HuH-7.5 (cell line): ENCODE measurements at regions not wholly inside any gene's neighbourhood (a gene's known extent, or its start where the extent isn't known, plus 50 kb on each side); places are given as distances from the start of the nearest gene placed in this dataset.
"Not testable (repeated sequence)": the region's sequence is repeated elsewhere in the genome, so short reads cannot be mapped to it uniquely, and the experiment has no call there.

Experiments
- DNase-seq: peaks from one replicate; pipeline ENCODE4 v3.0.0; 2011; ENCODE audit warnings: low spot score

DNA sequence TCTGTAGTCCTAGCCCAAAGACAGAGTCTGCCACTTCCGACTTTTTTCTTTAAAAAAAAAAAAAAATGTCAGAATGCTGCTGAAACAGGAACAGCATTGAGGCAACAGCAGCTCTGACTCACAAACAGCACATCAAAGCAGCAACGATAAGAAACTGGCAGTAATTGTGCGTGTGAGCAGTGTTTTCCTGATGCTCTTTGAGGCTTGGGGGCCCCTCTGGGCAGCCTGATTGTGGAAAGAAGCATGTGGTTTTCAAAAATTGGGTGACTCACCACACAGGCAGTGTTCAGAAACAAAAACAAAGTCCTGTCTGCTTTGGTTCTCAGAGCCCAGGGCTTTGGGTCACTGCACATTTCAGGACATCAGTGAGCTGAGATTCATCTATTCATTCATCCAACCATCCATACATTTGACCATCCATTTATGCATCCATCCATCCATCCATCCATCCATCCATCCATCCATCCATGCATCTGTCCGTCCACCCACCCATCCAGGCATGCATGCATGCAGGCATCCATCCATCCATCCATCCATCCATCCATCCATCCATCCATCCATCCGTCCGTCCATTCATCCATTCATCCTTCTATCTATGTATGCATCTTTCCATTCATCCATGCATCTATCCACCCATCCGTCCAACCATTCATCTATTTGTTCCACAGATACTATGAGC, 308.4 kb downstream of the RPLP1 start:
- DNase-seq: no peak

DNA sequence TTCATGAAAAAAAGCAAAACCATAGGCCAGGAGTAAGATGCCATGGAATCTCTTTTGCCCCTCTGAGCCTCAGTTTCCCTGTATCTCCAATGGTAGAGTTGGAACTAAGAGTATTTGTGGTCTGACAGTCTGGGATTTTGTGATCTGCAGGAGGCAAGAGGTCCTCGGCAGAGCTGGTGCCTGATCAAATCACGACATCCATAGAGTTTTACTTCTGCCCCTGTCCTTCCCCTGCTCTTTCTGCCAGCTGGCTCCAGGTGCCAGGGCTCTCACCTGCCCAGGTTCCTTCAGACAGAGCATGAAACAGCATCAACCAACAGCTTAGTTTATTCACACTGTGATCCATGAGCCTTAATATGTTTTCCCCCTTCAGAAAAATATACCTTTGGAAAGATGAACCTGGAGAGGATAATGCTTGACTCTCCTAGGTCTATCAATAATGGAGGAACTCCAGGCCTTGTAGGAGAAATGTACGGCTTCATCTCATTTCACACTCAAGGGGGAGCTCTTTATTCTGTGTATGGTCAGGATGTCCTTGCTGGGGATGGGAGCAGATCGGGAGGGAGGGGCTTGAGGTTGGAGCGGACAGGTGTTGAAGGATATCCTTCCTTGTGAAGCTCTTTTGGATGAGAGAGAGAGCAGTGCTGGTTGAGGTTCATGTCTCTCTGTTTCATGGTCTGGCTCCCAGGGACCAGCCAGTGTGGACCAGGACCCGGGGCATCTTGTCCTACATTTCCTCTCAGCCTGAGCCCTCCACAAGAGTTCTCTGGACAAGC, 309.9 kb downstream of the RPLP1 start:
- peak; percentile 28 for DNase-seq

DNA sequence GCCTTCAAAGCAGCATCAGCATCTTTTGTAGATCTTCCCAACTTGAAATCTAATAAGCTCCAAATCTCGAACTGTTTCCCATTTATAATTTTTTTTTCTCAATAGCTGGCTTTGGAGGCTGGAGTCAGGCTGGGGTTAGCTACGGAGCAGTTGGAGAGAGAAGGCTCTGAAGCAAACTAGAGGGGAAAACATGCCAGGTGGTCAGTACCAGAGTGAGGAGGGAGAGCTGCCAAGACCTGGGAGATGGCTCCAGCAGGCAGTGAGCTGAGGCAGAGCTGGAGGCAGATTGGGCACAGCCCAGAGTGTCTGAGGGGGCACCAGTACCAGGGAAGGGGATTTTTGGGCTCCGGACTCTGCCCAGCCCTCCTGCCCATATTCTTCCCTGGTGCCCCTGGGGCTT, 311.2 kb downstream of the RPLP1 start:
- DNase-seq: no peak

DNA sequence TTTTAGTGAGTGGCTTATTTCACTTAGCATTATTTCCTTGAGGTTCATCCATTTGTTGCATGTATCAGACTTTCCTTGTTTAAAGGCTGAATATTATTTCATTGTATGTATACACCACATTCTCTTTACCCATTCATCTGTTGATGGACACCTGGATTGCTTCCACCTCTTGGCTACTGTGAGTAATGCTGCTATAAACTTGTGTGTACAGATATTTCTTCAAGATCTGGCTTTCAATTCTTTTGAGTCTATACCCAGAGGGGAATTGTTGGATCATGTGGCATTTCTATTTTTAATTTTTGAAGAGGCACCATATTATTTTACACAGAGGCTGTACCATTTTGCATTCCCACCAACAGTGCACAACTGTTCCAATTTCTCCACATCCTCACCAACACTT, 313.5 kb downstream of the RPLP1 start:
- DNase-seq: no peak

DNA sequence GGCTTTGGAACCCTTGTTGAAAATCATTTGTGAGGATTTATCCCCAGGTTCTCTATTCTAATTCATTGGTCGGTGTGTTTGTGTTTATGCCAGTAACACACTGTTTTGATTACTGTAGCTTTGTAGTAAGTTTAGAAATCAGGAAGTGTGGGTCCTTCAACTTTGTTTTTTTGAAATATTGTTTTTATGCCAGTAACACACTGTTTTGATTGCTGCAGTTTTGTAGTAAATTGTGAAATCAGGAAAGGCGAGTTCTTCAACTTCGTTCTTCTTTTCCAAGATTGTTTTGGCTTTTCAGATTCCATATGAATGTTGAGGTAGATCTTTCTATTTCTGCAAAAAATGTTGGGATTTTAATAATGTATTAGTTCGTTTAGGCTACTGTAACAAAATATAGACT, 314.6 kb downstream of the RPLP1 start:
- DNase-seq: no peak

DNA sequence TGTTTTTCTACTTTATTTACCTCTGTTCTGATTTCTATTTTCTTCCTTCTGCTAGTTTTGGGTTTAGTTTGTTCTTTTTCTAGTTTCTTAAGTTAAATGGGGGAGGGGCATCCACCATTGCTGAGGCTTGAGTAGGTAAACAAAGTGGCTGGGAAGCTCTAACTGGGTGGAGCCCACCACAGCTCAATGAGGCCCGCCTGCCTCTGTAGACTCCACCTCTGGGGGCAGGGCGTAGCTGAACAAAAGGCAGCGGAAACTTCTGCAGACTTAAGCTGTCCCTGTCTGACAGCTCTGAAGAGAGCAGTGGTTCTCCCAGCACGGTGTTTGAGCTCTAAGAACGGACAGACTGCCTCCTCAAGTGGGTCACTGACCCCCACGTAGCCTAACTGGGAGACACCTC, 316.7 kb downstream of the RPLP1 start:
- DNase-seq: not testable (repeated sequence)

DNA sequence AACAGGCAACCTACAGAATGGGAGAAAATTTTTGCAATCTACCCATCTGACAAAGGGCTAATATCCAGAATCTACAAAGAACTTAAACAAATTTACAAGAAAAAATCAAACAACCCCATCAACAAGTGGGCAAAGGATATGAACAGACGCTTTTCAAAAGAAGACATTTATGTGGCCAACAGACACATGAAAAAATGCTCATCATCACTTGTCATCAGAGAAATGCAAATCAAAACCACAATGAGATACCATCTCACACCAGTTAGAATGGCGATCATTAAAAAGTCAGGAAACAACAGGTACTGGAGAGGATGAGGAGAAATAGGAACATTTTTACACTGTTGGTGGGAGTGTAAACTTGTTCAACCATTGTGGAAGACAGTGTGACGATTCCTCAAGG, 321.6 kb downstream of the RPLP1 start:
- not testable (repeated sequence) for DNase-seq

DNA sequence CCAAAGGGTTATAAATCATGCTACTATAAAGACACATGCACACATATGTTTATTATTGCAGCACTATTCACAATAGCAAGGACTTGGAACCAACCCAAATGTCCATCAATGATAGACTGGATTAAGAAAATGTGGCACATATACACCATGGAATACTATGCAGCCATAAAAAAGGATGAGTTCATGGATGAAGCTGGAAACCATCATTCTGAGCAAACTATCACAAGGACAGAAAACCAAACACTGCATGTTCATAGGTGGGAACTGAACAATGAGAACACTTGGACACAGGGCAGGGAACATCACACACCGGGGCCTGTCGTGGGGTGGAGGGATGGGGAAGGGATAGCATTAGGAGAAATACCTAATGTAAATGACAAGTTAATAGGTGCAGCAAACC, 322.1 kb downstream of the RPLP1 start:
- not testable (repeated sequence) for DNase-seq

DNA sequence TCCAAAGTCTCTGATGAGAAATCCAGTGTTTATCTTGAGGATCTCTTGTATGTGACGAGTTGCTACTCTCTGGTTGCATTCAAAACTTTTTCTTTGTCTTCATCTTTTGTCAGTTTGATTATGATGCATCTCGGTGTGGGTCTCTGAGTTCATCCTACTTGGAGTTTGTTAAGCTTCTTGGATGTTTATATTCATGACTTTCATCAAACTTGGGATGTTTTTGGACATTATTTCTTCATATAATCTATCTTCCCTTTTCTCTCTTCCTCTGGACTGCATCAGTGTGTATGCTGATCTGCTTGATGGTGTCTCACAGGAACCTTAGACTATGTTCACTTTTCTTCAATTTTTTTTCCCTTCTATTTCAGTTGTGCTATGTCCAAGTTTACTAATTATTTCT, 320.4 kb downstream of the TLE3 start:
- no peak for DNase-seq

DNA sequence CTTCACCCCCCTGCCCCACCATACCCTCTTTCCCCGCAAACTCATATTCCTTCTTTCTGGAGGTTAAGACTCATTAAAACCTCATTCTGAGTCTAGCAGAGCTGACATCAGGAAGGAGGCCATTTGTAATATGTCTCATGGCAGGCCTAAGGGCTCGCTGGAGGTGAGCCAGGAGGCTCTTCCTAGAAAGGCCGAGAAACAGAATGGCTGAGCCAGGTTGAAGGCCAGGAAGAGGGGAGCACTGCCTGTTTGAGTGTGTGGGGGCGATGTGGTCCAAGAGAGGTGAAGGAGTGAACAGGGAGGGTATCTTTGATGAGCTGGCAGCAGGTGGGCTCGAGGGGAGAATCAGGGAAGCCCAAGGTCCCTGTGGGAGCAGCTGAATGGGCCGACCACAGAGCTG, 317.3 kb downstream of the TLE3 start:
- no peak for DNase-seq

DNA sequence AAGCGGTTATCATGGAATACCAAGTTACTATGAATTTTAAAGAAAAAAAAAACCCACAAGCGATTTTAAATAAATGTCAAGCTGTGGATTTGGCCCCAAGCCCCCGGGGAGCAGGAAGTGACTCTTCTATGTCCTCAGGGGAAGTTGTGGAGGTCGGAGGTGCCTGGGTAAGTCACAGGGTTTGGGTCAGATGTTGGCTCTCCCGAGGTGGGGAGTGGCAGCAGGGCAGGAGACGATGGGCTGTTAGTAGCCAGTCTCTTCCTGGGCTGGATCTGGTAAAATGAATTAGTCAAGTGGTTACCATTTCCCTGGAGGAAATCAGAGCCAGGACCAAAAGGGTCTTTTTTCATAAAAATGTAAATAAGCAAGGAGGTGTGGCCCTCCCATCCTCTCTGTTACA, 316.7 kb downstream of the TLE3 start:
- no peak for DNase-seq

DNA sequence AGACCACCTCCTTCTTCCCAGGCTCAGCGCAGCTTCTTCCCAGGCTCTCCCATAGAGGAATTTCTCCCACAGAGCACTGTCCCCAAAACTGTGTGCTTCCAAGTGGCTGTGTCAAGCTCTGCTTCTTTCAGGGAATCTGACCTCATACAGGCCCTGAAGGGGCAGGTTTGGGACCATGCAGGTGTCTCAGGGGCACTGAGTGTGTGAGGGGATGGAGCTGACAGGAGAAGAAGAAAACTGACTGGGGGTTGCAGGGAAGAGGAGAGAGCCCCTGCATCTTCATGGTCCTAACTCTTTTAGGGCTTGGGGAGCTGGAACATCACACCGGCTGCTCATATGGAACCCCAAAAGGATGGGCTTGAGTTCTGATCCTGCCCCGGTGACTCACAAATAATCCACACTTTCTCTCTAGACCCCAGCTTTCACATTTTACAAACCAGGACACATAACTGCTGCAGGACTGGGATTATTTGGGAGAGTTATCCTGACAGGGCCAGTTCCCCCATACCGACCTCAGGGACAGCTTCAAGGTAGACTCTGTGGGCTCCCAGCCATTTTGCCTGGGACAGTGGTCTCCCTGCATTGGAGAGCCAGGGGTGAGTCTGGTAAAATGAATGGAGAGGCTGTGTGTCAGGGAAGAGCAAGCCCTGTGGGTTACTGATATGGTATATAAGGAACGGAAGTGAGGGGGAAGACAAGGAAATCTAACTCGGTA, 316.1 kb downstream of the TLE3 start:
- no peak for DNase-seq

DNA sequence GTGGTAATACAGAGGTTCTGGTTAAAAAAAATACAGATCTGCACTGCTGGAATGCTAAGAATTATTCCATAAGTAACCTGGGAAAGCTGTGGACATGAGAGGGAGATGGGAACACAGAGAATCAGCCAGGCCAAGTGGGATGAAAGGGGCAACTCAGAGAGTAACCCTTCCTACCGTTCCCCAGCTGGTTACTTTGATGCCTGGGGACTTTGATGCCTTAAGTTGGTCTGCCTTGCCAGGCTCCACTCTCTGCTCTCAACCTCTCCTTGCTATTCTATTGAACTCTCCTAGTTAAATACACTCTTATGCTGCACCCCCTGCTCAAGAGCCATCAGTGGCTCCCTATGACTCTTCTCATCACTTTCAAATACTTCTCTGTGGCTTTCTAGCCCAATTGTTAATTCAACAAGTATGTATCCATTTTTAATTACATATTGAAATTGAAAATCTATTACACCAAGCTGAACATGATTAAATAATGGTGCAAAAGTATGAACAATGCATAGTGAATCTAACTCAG, 315.5 kb downstream of the TLE3 start:
- no peak for DNase-seq

DNA sequence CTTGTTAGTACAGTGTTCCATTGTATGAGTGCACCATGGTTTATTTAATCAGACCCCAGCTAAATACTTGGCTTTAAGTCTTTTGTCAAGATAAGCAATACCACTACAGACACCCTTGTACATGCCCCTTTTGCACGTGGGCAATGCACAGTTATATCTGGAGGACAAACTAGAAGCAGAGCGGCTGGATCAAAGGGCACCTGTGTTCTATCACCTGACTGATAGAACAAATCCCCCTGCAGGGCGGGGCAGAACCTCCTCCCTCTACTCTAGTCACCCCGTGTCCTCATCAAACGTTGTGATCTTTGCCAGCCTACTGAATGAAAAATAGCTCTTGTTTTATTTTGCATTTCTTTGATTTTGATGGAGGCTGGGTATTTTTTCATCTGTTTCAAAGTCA, 314.9 kb downstream of the TLE3 start:
- DNase-seq: no peak

DNA sequence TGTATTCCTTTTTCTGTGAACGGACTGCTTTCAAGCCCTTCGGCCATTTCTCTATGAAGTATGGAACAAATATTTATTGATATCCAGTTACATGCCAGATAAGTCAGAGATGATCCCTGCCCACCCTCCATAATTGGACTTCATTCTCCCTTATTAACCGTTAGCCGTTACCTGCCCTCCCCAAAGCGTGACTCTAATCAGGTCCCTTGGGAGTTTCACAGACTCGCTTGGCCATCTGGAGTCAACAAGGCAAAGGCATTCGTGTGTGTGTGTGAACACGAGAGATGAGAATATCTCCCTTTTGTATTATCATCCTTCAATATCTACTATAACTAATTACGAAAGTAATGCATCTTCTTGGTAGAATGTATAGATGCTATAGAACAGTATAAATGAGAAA, 314.5 kb downstream of the TLE3 start:
- DNase-seq: no peak

DNA sequence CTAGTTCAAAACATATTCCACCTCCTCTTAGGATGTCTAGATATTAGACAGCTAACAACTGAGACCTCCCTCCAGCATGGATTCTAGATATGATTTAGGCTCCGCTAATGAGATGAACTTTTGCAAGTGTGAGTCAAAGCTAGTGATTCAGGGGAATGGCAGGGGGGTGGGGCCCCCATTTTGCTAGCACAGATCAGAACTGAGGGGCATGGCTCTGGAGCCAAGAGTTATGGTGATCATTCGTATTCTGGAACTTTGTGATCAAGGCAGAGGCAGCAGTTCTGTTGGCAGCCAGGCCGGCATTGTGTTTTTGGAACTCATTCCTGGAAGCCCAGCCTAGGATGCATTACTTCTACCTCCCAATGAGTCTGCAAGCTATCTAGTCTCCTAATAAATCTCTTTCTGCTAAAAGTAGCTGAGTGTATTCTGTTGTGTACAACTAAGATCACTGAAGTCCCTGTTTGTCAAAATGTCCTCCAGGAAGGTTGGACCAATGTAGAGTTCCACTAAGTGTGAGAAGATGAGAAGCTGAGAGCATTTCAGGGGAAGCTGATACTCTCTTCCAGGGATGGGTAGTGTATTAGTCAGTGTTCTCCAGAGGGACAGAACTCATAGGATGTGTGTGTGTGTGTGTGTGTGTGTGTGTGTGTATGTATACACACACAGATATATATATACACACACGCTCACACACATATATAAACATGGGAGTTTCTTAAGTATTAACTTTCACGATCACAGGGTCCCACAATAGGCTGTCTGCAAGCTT, 312.7 kb downstream of the TLE3 start:
- DNase-seq: no peak

DNA sequence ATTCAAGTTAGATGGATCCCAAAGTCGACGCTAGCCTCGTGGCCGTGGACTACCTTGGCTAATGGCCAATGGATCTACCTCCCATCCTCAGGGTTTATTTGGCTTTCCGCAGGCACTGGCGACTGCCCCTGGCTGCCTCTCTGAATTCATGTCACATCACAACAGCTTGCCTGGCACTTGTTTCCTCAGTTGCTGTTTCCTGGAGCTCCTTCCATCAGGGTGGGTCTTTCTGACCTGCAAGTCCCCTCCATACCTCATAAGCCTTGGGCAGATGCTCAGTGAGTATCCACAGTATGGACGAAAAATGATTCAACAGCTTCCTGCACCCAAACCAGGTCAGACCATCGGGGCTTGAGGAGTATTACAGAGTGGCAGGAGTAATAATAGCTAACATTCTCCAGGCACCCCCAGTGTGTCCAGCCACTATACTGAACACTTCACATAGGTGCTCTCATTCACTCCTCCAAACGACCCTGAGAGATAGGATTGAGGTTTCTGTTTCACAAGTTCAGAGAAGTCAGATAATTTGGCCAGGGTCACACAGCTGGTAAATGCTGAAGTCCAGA, 311.5 kb downstream of the TLE3 start:
- no peak for DNase-seq

DNA sequence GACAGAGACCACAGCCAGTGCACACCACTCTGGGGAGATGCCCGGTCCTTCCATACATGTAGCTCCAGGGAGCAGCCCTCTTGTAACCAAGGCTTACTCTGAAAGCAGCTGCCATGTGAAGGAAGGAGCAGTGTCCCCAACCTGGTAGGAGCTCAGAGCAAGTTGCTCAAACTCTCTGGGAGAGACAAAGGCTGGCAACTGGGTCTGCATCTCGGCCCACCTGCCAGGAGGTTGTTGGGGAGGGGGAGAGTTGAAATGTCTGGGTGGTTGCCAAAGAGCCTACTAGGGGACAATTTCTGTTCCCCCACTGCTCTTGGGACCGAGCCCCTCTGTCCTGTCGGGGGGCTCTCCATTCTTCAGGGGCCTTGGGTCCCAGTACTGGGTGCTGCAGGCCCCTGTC, 309.9 kb downstream of the TLE3 start:
- DNase-seq: no peak

DNA sequence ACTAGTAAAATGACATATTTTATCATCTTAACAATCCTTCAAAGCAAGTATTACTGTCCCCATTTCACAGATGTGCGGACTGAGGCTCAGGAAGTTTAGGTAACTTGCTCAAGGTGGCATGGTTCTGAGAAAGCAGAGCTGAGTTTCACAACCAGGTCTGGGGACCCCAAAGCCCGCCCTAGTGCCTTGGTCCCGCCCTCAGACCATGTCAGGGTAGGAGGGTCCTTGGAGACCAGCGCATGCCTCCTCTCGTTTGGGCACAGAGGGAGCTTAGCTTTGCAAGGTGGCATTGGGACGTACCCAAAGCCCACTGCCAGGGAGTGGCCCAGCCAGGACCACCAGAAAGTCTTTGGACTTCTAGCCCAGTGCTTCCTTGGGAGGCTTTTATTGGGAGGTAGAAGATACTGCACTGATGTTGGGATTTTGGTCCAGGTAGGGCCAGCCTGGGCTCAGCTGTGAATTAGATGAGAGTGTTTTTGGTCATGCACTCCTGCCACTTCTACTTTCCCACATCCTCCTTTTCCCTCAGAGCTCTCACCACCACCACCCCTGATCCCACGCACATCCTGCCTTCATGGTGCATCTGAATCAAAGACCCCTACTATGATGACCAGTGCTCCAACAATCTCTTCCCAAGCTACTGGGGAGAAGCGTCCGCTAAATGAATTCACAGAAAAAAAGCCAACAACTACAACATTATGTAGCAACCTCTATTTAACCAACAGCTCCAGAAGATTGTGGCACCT, 307.9 kb downstream of the TLE3 start:
- no peak for DNase-seq

DNA sequence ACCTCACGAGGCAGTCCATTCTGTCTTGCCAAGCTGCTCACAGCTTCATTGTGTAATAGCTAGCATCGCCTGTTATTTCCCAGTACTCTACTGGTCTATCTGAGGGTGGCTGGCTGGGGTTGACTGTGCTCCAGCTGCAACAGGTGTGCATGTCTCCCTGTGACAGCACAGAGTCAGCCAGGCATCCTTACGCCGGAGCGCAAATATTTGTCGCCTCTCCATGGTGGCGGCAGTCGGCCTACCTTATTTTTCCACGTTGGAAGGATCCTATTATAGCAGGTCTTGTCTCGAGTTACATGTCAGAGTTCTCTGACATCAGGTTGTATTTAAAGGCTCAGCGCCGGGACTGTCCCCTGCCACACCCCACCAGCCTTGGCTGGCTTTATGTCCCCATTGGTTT, 307.1 kb downstream of the TLE3 start:
- no peak for DNase-seq

DNA sequence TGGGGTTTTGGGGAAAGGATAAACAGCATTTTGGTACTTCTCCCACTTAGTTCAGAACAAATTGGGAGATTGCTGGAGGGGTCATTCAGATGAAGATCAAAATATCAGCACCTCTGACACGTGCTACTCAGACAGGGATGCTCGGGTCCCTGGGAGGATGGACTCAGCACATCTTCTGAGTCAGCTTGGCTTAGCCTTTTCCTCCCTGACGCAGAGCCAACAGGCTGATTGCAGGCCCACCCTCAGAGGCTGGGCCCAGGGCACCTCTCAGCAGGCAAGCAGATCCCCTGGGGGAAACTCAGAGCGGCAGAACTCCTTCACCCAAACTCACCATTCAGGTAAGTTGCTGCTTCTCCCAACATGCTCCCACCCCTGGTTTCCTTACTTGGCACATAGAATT, 304.9 kb downstream of the TLE3 start:
- no peak for DNase-seq
